HL-60 (cell line): ENCODE measurements at regions not wholly inside any gene's neighbourhood (a gene's known extent, or its start where the extent isn't known, plus 50 kb on each side); places are given as distances from the start of the nearest gene placed in this dataset.

Experiments
- CTCF ChIP-seq: IDR thresholded peaks from one replicate; pipeline ENCODE4 v1.5.1; 2011; ENCODE audit warnings: low read length, control low read depth, inconsistent platforms; ENCODE audit not compliant: insufficient read depth
- POLR2AphosphoS5 ChIP-seq: IDR thresholded peaks from 2 replicates; pipeline ENCODE4 v1.6.1; 2012; ENCODE audit warnings: low read depth

GRCh38 chr11:98862169-98862568, 158.6 kb upstream of the CNTN5 start:
- TF ChIP-seq CTCF (no peak), POLR2AphosphoS5 (no peak)
